HCT116 (cell line): ENCODE measurements at regions not wholly inside any gene's neighbourhood (a gene's known extent, or its start where the extent isn't known, plus 50 kb on each side); places are given as distances from the start of the nearest gene placed in this dataset.

Source experiments
- ATAC-seq: fragments of 200-7000 bp; cut with Tn5 transposase; 2 replicates; pipeline ENCODE4 v1.9.1; 2020; ENCODE audit warnings: mild to moderate bottlenecking, moderate library complexity
- BruUV-seq: library from RNA; stranded (reverse); fragments of 400-500 nt; replicated peaks from 2 replicates; lab custom pipeline; 2021; lab: Mats Ljungman, UMichigan
- CTCF ChIA-PET: fragments of 300-600 bp; sonication (Branson Sonifier 250); formaldehyde crosslinking; loops from one replicate; lab custom pipeline; 2021; ENCODE audit warnings: antibody characterized with exemption; lab: Charles Lee
- POLR2A ChIA-PET: fragments of 300-600, 350-600 bp; sonication (Branson Sonifier 250); formaldehyde crosslinking; loops from one replicate; lab custom pipeline; 2021; ENCODE audit warnings: antibody characterized with exemption; lab: Charles Lee
- RAD21 ChIA-PET, 2 experiments: fragments of 300-600 bp; sonication (Branson Sonifier 250); formaldehyde crosslinking; loops; one replicate each; lab custom pipeline; 2023; ENCODE audit warnings: low total read pairs in 2 of 2; ENCODE audit not compliant: uncharacterized antibody in 2 of 2, unreplicated experiment in 2 of 2, low non-redundant PET in 1 of 2; lab: Charles Lee
- DNase-seq: peaks from one replicate; pipeline ENCODE4 v3.0.0-alpha.2; 2010; ENCODE audit warnings: low read depth, low spot score
- H2AFZ ChIP-seq: fragments of 200-600 bp; shearing (Covaris generic), sonication (generic); 2 replicates; pipeline ENCODE4 v1.6.1; 2017; ENCODE audit warnings: low read depth, mixed run types, mixed read lengths, antibody characterized with exemption, low read length; ENCODE audit not compliant: poor library complexity, severe bottlenecking
- H3K27ac ChIP-seq: 2 replicates; pipeline ENCODE4 v1.5.1; 2012; ENCODE audit warnings: low read depth, low read length
- H3K27me3 ChIP-seq: fragments of 200-600 bp; sonication (generic); 2 replicates; pipeline ENCODE4 v1.6.1; 2016; ENCODE audit warnings: mixed run types, low read length, mixed read lengths; ENCODE audit not compliant: insufficient read depth
- H3K36me3 ChIP-seq, 2 experiments: fragments of 200-500 bp in 1 of 2; fragments of 200-600 bp in 1 of 2; sonication (Bioruptor generic) in 1 of 2; sonication (generic) in 1 of 2; 2 replicates each; pipeline versions ENCODE4 v1.5.1 to v1.6.1; 2014 to 2016; ENCODE audit warnings: low read length in 2 of 2, inconsistent platforms in 1 of 2, mixed read lengths in 1 of 2, mixed run types in 1 of 2; ENCODE audit not compliant: insufficient read depth in 2 of 2, control insufficient read depth in 1 of 2
- H3K4me1 ChIP-seq, 2 experiments: fragments of 200-600 bp in 1 of 2; sonication (generic) in 1 of 2; 2 replicates each; pipeline versions ENCODE4 v1.5.1 to v1.6.1; 2012 to 2017; ENCODE audit warnings: low read length in 2 of 2, inconsistent platforms in 1 of 2, mild to moderate bottlenecking in 1 of 2, mixed read lengths in 1 of 2, mixed run types in 1 of 2, moderate library complexity in 1 of 2; ENCODE audit not compliant: insufficient read depth in 2 of 2, control insufficient read depth in 1 of 2
- H3K4me2 ChIP-seq: fragments of 200-600 bp; sonication (generic); 2 replicates; pipeline ENCODE4 v1.6.1; 2017; ENCODE audit warnings: mixed run types, low read length, mixed read lengths
- H3K4me3 ChIP-seq, 2 experiments: fragments of 200-600 bp in 1 of 2; sonication (generic) in 1 of 2; replicated peaks in 1 of 2; 2 replicates each; pipeline ENCODE4 v1.5.1; 2011 to 2016; ENCODE audit warnings: low read length in 2 of 2, control low read depth in 1 of 2, low read depth in 1 of 2, mild to moderate bottlenecking in 1 of 2, mixed read lengths in 1 of 2, mixed run types in 1 of 2
- H3K79me2 ChIP-seq: fragments of 200-600 bp; sonication (generic); 2 replicates; pipeline ENCODE4 v1.6.1; 2017; ENCODE audit warnings: mild to moderate bottlenecking, mixed run types, low read length, moderate library complexity, mixed read lengths; ENCODE audit not compliant: insufficient read depth
- H3K9ac ChIP-seq: fragments of 200-600 bp; sonication (generic); 2 replicates; pipeline ENCODE4 v1.6.1; 2016; ENCODE audit warnings: low read length, mixed read lengths
- H3K9me2 ChIP-seq: fragments of 200-600 bp; sonication (generic), shearing (Covaris generic); 2 replicates; pipeline ENCODE4 v1.6.1; 2017; ENCODE audit warnings: mixed run types, mild to moderate bottlenecking, moderate library complexity; ENCODE audit not compliant: insufficient read depth
- H3K9me3 ChIP-seq, 2 experiments: fragments of 200-500 bp in 1 of 2; fragments of 200-600 bp in 1 of 2; sonication (Bioruptor generic) in 1 of 2; sonication (generic) in 1 of 2; 2 replicates each; pipeline ENCODE4 v1.6.1; 2014 to 2017; ENCODE audit warnings: low read length in 2 of 2, mixed read lengths in 2 of 2, inconsistent platforms in 1 of 2, low read depth in 1 of 2, mild to moderate bottlenecking in 1 of 2, mixed run types in 1 of 2, moderate library complexity in 1 of 2; ENCODE audit not compliant: control insufficient read depth in 1 of 2, insufficient read depth in 1 of 2
- H4K20me1 ChIP-seq: fragments of 200-600 bp; sonication (generic), shearing (Covaris generic); 2 replicates; pipeline ENCODE4 v1.6.1; 2017; ENCODE audit warnings: mixed run types, mild to moderate bottlenecking, moderate library complexity; ENCODE audit not compliant: insufficient read depth
- ATF3 ChIP-seq: IDR thresholded peaks from 2 replicates; pipeline ENCODE4 v1.6.1; 2012
- CBX3 ChIP-seq: IDR thresholded peaks from 2 replicates; pipeline ENCODE4 v1.6.1; 2012; ENCODE audit warnings: low read depth
- CEBPB ChIP-seq: IDR thresholded peaks from 2 replicates; pipeline ENCODE4 v1.6.1; 2012; ENCODE audit warnings: low read depth
- EGR1 ChIP-seq: IDR thresholded peaks from 2 replicates; pipeline ENCODE4 v1.6.1; 2012; ENCODE audit warnings: low read depth
- EZH2phosphoT487 ChIP-seq: fragments of 200-600 bp; IDR thresholded peaks from 2 replicates; pipeline ENCODE4 v1.6.1; 2018; ENCODE audit warnings: antibody characterized with exemption, borderline replicate concordance
- FOSL1 ChIP-seq: IDR thresholded peaks from 2 replicates; pipeline ENCODE4 v1.6.1; 2012; ENCODE audit warnings: low read depth
- JUND ChIP-seq: IDR thresholded peaks from 2 replicates; pipeline ENCODE4 v1.6.1; 2012
- POLR2A ChIP-seq: IDR thresholded peaks from 2 replicates; pipeline ENCODE4 v1.7.0; 2011; ENCODE audit warnings: borderline replicate concordance; ENCODE audit not compliant: insufficient read depth, insufficient read length; ENCODE audit errors: extremely low read depth
- RAD21 ChIP-seq: IDR thresholded peaks from 2 replicates; pipeline ENCODE4 v1.6.1; 2012; ENCODE audit warnings: low read depth, mild to moderate bottlenecking
- TCF7L2 ChIP-seq: IDR thresholded peaks from 2 replicates; pipeline ENCODE4 v1.7.0; 2011; ENCODE audit warnings: borderline replicate concordance, inconsistent platforms; ENCODE audit not compliant: insufficient read depth, insufficient read length; ENCODE audit errors: extremely low read depth
- ZNF274 ChIP-seq: fragments of 200-500 bp; sonication (Bioruptor generic); IDR thresholded peaks from 2 replicates; pipeline ENCODE4 v1.6.1; 2014; ENCODE audit warnings: mild to moderate bottlenecking, low read depth, low read length, inconsistent platforms
- intact Hi-C: fragments of 100-400 bp; cut with micrococcal nuclease; formaldehyde crosslinking; loops from 2 replicates; pipeline ENCODE4 v1.10.0; 2022
- TF ChIP-seq, protein P1 (sequence below): IDR thresholded peaks from 2 replicates; pipeline ENCODE4 v1.6.1; 2011; ENCODE audit warnings: mild to moderate bottlenecking, low read length, moderate library complexity; ENCODE audit not compliant: insufficient replicate concordance; ENCODE audit errors: extremely low read depth

DNA sequence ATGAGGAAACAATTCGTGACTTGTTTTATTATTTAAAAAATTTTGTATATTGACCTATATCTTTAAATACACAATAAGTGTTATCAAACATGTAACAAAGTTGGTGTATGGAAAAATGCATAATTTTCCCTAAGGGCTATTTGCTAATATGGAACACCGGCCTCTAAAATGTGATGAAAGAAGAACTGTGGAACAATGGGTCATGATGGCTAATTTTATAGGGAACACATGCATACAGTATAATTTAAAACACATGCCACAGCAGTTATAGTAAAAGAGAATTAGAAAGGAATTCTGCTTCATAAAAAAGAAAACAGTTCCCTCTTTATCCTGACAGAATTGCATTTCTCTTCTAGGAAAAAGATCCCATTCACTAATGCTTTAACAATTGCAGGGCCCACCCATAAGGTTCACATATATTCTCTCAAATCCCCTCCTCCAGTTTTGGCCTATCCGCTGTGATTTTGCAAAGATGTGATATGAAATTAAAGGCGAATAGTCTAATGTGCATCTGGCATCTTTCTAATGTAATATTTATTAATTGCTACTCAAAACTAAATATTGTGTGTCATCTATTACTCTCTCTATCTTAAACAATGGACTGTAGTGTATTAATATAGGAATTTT, 628.1 kb upstream of the CITED2 start (continued):
- TF ChIP-seq, protein P1, sequence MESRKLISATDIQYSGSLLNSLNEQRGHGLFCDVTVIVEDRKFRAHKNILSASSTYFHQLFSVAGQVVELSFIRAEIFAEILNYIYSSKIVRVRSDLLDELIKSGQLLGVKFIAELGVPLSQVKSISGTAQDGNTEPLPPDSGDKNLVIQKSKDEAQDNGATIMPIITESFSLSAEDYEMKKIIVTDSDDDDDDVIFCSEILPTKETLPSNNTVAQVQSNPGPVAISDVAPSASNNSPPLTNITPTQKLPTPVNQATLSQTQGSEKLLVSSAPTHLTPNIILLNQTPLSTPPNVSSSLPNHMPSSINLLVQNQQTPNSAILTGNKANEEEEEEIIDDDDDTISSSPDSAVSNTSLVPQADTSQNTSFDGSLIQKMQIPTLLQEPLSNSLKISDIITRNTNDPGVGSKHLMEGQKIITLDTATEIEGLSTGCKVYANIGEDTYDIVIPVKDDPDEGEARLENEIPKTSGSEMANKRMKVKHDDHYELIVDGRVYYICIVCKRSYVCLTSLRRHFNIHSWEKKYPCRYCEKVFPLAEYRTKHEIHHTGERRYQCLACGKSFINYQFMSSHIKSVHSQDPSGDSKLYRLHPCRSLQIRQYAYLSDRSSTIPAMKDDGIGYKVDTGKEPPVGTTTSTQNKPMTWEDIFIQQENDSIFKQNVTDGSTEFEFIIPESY = no peak
- TF ChIP-seq POLR2A (no peak), CBX3 (no peak), EGR1 (no peak)

- no peak overlapping the region for H3K27ac ChIP-seq
- ChIA-PET POLR2A (no interaction called here), RAD21 (no interaction called here), CTCF (no interaction called here)
- intact Hi-C loops = no loop called here
- ATAC-seq (no peak), DNase-seq (no peak)
- H3K9ac ChIP-seq = no peak overlapping the region
- TF ChIP-seq ZNF274 = no peak
- no peak overlapping the region for H3K4me2 ChIP-seq
- H4K20me1 ChIP-seq = no peaks in the 10 kb centered on the region
- H3K4me3 ChIP-seq = no peak overlapping the region
- H3K9me2 ChIP-seq = no peaks in the 10 kb centered on the region
- H3K9me3 ChIP-seq = no peaks in the 10 kb centered on the region
- no peaks in the 10 kb centered on the region for H3K4me1 ChIP-seq
- no peaks in the 10 kb centered on the region for H3K27me3 ChIP-seq
- BruUV-seq = no TSS peak
- H2AFZ ChIP-seq = no peak overlapping the region
- no peaks in the 10 kb centered on the region for H3K79me2 ChIP-seq
- H3K36me3 ChIP-seq = no peaks in the 10 kb centered on the region
Observed at GRCh38 chr6:140001821-140002341, 627.4 kb upstream of the CITED2 start.

DNA sequence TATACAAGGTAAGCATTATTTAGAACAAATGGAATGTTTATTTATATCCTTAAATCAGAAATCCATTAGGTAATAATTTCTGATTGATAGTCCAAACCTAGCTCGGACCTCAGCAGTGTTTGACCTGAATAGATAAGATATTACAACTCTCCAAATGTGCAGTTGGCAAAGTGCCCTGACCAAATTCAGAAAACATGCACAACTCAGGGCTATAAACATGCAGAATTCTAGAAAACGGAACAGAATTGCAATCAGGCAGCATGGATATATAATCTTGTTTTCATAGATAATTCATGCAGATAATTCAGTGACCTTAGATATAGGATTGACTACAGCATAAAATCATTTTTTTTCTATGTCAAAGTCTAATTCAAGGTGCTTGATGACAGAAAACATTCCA, 626.6 kb upstream of the CITED2 start:
- BruUV-seq = no TSS peak
- ChIA-PET CTCF (no interaction called here), RAD21 (no interaction called here), POLR2A (no interaction called here)
- Histone ChIP-seq H3K4me2 (no peak overlapping the region), H3K79me2 (no peaks in the 10 kb centered on the region), H3K27me3 (no peaks in the 10 kb centered on the region), H3K4me1 (no peaks in the 10 kb centered on the region), H3K9me3 (no peaks in the 10 kb centered on the region), H3K9me2 (no peaks in the 10 kb centered on the region), H3K36me3 (no peaks in the 10 kb centered on the region), H3K27ac (no peak overlapping the region), H3K9ac (no peak overlapping the region), H4K20me1 (no peaks in the 10 kb centered on the region), H2AFZ (no peak overlapping the region), H3K4me3 (no peak overlapping the region)
- TF ChIP-seq, protein P1 = no peak
- TF ChIP-seq RAD21 (no peak), CEBPB (no peak), EGR1 (no peak), JUND (no peak), EZH2phosphoT487 (no peak), TCF7L2 (no peak), CBX3 (no peak), ZNF274 (no peak), FOSL1 (no peak), ATF3 (no peak)
- no peak for ATAC-seq
- intact Hi-C loops = no loop called here
- DNase-seq = no peak
